HG02759 (cell line): ENCODE measurements at regions not wholly inside any gene's neighbourhood (a gene's known extent, or its start where the extent isn't known, plus 50 kb on each side); places are given as distances from the start of the nearest gene placed in this dataset.

ENCODE experiments used
- ATAC-seq: cut with Tn5 transposase; IDR thresholded peaks from one replicate; pipeline ENCODE4 v1.9.1; 2021; ENCODE audit warnings: mild to moderate bottlenecking, moderate library complexity; ENCODE audit not compliant: unreplicated experiment

DNA sequence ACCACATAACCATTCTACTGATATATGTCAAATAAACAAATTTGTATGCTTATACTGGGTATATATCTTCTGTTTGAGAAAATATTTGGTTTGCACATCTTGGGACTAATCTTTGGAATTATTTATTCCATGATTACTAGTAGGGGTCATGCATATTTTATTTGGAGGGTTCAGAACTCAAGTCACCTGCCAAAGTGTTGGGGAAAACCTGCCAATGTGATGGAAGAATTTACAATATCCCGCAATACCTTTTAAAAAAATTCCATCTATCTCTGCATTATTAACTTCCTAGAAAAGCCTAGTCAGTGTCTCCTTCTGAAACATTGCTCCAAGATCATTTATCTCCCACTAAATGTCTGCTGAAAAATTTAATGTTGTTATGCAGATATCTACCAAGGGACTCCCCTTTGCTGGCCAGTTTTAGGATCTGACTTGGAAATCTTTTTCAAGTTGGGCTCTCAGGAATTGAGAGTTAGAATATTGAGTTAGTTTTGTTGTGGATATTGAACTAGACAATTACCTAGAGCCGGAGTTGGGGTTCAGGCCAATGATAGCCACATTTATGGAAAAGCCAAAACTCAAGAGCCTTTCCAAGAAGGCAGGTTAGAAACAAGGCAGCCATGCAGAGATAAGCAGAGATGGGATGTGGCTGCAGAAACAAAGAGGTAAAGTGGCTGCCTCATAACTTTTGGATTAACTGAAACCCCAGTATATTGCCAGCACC is 425.2 kb downstream of the ADAMTS20 start:
- no peak for ATAC-seq

DNA sequence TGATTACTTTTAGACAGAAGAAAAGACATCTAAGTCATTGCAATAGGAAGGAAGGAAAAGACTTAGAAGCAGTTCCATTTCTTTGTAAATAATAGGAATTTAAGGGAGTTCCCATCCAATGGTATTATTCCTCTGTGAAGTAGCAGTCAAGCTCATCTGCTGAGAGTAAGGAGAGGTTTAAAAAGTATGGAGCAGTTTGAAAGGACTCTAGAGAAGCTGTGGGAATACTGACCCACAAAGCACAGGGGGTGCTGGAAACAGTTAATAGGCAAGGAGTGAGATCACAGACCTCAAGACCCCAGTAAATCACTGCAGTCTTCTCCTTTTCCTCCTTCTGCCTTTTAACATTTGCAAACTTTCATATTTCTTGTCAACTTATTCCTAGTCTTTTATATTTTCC is 428.5 kb downstream of the ADAMTS20 start:
- no peak for ATAC-seq

DNA sequence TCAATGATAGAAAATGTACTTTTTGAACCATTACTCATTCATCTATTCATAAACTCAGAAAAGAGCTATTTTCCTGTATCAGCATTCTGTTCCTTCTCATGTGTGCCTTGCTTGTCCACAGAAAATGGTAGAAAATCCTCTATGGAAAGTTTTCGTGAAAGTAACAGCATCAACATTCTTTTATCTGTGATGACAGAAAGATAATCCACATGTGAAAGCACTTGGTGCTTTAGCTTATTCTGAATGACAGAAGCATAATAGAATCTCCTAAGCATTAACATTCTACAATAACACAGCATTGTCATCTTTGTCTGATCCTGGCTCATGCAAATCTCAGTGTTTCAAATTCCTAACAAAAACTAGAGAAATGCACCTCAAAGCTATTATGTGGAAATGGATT is 431.9 kb downstream of the ADAMTS20 start:
- ATAC-seq: no peak

DNA sequence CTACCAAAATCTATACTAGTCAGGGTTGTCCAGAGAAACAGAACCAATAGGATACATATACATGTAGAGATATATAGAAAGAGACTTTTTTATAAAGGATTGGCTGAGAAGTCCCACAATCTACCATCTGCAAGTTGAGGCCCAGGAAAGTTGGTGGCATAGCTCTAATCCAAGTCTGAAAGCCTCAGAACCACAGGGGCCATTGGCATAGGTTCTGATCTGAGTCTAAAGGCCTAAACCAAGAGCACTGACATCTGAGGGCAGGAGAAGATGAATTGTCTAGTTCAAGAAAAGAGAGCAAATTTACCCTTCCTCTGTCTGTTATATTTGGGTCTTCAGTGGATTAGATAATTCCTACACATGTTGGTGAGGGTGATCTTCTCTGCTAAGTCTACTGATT is 433.1 kb downstream of the ADAMTS20 start:
- ATAC-seq: no peak

DNA sequence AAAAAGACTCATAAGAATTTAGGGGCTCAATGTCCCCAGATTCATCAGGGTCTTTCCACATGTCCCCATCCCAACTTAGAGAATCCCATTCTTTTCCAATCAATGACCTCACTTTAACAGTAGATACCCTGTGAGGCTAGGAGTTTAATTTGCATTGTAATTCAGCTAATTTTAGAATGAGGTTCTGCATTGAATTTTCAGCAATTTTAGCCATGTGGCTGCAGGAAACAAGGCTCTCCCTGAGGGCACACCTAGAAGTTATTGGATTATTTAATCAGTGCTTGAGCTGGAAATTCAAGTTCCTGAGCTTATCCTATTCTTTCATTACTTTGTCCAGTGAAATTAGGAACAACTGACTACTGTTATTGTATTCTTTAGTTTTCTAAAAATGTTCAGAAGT is 433.8 kb downstream of the ADAMTS20 start:
- ATAC-seq: no peak

DNA sequence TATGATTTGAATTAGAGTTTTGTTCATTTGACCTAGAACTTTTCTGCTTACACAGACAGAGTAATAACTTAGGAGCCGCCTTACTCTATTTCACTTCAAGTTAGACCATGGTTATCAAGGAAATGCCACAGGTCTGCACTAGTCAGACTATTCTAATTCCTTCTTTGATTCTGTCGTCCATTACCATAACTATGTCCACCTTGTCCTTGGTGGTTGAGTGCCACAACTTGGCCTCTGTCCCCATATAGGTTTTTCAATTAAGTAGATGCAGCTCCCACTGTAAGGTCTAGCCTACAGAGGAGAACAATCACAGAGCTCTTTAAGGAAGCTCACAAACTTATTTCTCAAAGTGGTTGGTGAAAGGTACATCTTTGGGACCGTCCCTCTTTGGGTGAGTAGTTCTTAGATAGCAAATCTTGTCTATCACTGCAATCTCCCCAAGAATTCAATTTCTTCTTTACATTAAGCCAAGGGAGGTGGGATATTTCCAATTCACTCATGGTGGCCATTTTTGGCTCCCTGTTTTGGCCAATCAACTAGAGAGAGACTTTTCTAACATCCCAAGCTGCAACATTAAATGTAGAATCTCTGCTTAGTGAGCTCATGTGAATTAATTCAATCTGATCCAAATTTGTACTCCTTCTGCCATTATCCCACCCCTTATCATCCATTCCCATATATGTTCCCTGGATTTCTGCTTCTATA is 434.6 kb downstream of the ADAMTS20 start:
- ATAC-seq: no peak

DNA sequence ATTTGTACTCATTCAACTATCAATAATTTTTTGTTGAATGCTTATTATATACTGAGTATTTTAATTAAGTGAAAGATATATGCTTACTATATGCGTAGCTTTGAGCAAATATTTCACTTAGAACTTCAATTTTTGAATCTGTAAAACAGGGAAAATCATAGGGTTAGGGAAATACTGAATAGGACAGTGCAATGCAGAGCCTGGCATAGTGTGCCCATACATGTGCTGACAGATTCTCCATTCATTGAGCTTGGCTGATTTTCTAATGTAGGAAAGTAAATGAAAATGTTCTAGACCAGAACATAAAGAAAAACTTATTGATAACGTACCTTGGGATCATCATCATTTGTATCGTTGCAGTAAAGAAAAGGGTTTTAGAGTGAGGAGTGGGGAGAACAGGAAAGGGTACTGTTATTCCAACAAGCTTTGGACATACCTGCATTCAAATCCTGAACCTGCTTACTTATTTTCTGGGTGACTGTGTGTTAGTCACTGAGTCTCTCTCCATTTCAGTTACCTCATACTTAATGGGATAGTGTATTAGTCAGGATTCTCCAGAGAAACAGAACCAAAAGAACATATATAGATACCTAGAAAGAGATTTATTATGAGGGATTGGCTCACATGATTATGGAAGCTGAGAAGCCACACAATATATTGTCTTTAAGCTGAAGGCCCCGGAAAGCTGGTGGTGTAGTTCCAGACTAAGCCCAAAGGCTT is 436.4 kb downstream of the ADAMTS20 start:
- no peak for ATAC-seq

DNA sequence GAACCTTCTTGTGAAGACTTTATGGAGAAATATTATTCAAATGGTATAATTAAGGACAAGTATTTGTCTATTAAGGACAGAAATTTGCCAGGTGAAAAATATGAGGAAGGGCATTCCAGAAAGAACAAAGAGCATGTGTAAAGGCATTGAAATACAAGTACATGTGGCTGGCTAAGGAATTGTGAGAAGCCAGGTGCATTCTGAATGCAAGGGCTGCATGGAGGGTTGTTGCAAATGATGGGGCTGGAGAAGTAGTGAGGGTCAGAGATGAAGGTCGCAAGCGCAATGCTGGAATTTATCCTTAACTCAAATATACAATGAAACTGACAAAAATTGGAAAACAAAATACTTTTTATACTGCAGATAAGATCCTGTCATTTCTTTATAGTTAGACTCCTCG is 437.7 kb downstream of the ADAMTS20 start:
- no peak for ATAC-seq

DNA sequence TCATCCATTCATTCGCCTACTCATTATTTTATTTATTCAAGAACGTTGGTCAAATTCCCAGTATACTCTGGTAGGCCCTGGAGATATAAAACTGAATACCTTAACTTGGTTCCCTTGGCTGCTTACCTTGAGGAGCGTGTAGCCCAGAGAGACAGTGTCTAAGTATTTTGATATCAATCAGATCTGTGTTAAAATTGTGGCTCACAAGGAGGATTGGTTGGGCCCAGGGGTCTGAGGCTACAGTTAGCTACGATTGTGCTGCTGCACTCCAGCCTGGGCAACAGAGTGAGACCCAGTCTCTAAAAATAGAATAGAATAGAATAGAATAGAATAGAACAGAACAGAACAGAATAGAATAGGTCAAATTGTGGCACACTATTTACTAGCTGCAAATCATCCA is 438.4 kb downstream of the ADAMTS20 start:
- ATAC-seq: no peak

DNA sequence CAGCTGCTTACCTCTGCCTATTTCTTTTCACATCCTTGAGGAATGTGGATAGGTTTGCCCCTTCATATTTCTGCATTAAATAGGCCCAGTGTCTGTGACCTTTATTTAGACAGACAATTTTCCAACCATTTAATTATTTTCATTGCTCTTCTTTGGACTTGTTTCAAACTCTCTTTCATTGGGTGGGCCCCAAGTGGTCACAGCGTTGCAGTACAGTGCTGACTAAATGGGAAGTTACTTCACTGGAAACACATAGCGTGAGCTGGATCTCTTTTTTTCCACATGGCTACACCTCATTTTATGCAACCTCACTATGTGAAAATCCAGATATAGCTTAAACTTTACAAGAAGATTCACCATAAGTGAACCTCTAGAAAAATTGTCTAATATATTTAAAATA is 438.9 kb downstream of the ADAMTS20 start:
- no peak for ATAC-seq

DNA sequence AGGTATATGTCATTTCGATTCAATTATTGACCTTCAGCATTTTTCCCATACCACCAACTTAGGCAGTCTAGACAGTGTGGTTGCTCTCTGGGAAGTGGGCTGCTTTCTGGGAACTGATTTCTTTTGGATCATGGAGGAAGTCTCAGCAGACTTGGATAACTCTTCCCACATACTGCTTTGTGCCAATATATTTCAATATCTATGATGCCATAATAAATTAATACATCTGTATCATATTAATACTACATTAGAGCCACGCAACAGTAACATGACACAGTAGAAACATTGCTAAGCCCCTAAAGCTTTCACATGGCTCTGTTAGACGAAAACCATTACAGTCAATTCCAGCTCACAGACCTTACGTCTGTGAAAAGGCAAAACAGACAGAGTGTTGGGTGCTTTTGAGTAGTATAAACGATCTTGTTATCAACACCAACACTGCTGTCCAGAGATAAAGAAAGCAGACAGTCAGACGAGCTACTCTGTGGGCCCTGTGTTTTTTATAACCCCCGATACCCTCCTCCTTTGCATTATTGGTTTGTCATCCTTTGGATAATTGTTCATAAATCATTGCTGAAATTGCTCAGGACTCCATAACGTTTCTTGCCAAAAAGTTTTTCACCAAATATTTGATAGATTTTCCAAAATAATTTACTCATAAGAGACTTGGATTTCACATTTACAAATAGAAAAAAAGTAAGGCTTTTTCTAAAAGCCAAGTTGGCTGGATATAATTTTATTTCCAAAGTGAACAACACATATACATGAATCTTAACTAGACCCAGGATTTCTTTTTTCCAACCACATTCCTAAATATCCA is 439.7 kb downstream of the ADAMTS20 start:
- ATAC-seq: no peak

DNA sequence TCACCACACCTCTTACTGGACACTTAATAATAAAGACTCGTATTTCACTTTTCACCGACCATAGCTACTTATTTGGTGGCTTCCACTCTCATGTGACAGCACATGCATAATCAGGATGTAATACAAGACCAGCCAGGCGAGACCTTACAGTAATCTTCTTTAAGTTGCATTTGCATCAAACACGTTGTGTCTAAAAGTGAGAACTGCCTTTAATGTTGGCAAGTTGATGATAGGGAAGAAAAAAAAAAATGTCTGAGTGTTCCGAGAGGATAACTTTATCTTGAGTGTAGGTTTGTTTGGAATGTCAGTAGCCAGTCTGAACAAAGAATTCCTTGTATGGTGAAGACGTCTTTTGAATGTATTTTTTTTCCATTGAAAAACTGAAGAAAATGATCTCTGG is 440.4 kb downstream of the ADAMTS20 start:
- no peak for ATAC-seq

DNA sequence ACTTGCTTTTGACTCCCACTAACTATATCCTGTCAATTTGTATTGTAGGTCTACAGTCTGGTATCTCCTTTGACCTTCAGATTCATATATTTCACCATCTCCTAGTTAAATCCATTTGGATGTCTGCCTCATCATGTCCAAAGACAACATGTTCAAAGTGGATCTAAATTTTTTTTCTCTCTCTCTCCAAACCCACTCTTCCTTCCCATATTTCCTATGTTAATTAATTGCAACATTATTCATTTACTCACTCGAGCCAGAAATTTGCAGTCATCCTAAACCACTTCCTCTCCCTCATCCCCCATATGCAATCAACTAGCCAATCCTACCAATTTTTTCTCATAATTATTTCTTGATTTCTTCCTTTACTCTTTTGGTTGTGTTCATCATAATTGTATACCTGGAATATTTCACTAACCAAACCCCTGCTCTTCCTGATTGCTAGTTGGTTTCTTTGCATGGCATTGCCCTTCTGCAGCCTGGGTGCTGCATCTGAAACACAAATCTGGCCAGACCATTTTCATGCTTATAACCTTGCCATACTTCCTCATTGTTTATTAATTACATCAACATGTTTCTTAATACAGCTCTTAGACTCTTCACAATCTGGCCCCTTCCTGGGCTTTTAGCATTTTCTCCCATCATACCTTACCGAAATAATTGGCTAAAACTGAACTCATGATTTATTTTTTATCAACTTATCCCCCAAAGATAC is 442.2 kb downstream of the ADAMTS20 start:
- ATAC-seq: no peak

DNA sequence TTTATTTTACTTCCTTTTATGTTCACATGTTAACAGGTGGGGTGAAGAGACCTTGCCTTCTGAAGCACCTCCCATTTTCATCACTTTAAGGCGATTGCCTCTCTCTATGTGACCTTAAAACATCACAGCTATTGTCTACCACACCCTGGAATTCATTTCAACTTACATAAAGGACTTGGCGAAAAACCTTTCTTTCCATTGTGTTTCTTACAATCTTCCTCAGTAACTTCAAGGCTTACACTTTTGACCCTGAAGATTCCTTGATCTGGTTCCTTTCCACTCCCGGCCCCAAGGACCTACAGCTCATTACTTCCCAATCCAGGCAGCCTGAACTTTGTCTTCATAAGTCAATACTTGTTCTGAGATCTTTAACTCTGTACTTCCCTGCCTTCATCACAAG is 443.3 kb downstream of the ADAMTS20 start:
- ATAC-seq: no peak

DNA sequence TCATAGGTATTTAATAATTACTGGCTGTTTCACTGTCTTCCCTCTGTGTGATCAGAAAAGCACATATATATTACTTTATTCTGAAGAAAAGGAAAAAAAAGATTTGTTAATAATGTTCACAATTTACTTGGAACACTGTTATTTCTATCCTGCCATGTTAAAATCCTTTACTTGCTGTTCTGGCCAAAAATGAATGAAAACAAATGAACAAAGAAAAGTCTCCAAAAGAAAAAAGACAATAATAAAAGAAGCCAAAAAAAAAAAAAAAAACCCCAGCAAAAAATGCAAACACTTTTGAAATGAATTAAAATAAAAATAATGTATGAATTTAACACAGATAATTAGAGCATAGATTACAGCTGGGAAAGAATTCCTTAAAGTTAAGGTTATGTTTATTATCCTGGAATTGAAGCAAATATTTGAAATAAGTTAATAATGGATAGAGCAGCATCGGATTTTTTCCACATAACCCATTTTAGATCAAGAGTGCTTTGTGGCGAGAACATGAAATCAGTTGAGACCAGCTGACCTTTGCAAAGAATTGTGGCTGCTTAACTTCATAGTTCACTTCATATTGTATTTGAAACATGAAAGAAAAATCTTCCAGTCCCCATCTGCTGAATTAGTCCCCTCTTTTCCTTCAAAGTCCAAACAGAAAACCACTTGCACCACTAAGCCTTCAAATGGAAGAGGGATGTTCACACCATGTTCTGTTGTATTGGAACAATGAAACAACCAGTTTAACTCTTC is 444.8 kb downstream of the ADAMTS20 start:
- no peak for ATAC-seq

DNA sequence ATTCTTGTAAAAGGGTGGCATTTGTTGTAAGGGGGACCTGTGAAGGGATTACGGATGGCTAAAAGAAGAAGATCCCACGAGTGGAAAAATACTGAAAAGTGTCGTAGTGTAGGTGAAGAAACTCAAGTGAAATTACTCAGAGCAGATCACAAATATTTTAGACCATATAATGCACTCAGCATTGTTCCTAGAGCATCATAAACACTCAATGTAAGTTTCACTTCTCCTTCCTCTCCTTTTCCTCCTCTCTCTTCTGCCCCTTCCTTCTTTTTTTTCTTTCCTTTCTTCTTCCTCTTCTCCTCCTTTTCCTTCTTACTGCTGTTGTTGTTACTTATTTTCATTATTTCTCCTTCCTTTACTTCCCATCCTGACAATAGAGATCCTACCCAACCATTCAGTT is 445.6 kb downstream of the ADAMTS20 start:
- no peak for ATAC-seq

DNA sequence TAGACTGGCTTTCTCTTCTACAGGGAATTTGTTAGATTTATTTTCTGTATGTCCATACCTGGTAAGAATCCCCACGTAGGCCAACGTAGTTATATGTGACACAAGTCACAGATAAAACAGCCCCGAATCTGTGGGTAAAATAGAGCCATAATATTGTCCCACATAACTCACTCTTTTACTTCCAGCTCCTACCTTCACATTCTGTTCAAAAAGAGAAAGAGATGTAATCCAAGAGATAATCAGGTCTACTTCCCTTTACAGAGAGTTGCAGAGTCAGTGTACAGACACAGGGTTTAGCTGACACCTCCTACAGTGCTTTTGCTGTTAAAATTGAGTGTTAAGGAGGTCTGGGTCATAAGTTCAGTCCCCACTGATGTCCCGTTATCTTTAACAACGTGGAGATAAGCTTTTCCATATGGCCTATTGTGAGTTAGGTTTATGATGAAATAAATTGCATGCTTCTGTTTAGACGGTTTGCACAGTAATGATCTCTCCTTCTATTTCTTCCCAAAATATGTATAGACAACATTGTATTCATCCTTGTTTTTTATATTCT is 446.5 kb downstream of the ADAMTS20 start:
- no peak for ATAC-seq

DNA sequence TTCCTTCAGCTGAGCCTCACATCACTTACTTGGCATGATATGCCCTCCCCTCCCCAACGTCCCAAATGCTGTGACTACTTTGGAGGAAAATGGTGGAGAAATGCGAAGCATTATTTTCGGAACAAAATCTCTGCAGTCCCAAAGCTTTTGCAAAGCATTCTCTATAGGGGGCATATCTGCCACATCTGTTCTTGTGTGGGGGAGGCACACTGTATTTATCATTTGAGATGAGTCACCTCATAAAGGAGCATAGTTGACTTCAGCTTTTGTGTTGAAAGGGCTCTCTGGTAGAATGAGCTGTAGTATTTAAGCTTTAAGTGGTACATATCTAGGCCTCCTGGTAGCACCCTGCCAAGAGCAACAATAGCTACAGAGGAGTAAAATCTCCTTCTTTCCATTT is 447.5 kb downstream of the ADAMTS20 start:
- no peak for ATAC-seq

DNA sequence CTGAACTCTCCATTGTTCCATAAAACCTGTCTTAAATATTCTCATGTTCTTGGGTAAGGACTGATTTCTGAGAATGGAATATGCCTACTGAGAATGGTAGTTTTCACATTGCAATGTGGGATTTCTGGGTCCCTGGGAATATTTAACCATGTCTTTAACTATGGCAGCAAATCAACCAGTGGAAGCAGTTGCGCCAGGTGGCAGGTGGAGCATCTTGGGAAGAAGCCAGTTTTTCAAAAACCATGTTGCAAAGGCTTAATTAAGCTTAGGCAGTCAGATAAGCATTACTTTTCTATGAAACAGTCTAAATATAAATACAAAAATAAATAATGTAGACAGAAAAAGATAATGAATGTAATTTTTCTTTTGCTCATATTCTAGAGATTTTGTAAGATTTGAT is 448.1 kb downstream of the ADAMTS20 start:
- ATAC-seq: no peak
